Activated B cell treated with CpG ODN at 0.5 μM for 24 hours (primary cell): ENCODE measurements at regions not wholly inside any gene's neighbourhood (a gene's known extent, or its start where the extent isn't known, plus 50 kb on each side); places are given as distances from the start of the nearest gene placed in this dataset.

Source experiments
- ATAC-seq: fragments of 200-7000 bp; cut with Tn5 transposase; one replicate; pipeline ENCODE4 v1.10.0; 2021; ENCODE audit warnings: low read depth, mild to moderate bottlenecking, moderate library complexity
- CTCF ChIA-PET: fragments of 350-600 bp; sonication (Branson Sonifier 250); formaldehyde crosslinking; loops from one replicate; lab custom pipeline; 2021; ENCODE audit warnings: antibody characterized with exemption; lab: Charles Lee
- POLR2A ChIA-PET: fragments of 350-600 bp; sonication (Branson Sonifier 250); formaldehyde crosslinking; loops from one replicate; lab custom pipeline; 2021; ENCODE audit warnings: antibody characterized with exemption; lab: Charles Lee
- DNase-seq: peaks from one replicate; pipeline ENCODE4 v3.0.0; 2022
- H3K27ac Mint-ChIP-seq: one replicate; pipeline ENCODE4 v1.8.0; 2020; ENCODE audit warnings: mixed read lengths
- H3K27me3 Mint-ChIP-seq: one replicate; pipeline ENCODE4 v1.8.0; 2021; ENCODE audit warnings: mixed read lengths
- H3K36me3 Mint-ChIP-seq: one replicate; pipeline ENCODE4 v1.8.0; 2021; ENCODE audit warnings: low read depth, mixed read lengths
- H3K4me1 Mint-ChIP-seq: one replicate; pipeline ENCODE4 v1.8.0; 2021; ENCODE audit warnings: mixed read lengths
- H3K4me3 Mint-ChIP-seq: one replicate; pipeline ENCODE4 v1.8.0; 2020; ENCODE audit warnings: mild to moderate bottlenecking, mixed read lengths
- H3K9me3 Mint-ChIP-seq: one replicate; pipeline ENCODE4 v1.8.0; 2020; ENCODE audit warnings: mixed read lengths
- intact Hi-C: fragments of 100-400 bp; cut with micrococcal nuclease; formaldehyde crosslinking; loops from one replicate; pipeline ENCODE4 v1.15.1; 2024
- TF ChIP-seq, protein P1 (sequence below): fragments of 200-600 bp; IDR thresholded peaks from one replicate; pipeline ENCODE4 v1.8.0; 2022; ENCODE audit warnings: antibody characterized with exemption, mild to moderate bottlenecking

- ChIA-PET CTCF (interaction anchor here (1.2 kb wide), 1 partner anchor 36 kb away, joined by 9 read pairs; no protein-coding TSS in a partner anchor), POLR2A (no interaction called here)
- Mint-ChIP-seq H3K9me3 (no peaks in the 10 kb centered on the region), H3K4me1 (peaks cover 2% of the 10 kb centered on the region), H3K27me3 (no peaks in the 10 kb centered on the region), H3K27ac (no peak overlapping the region), H3K4me3 (no peak overlapping the region), H3K36me3 (no peaks in the 10 kb centered on the region)
- no peak for DNase-seq
- TF ChIP-seq, protein P1, sequence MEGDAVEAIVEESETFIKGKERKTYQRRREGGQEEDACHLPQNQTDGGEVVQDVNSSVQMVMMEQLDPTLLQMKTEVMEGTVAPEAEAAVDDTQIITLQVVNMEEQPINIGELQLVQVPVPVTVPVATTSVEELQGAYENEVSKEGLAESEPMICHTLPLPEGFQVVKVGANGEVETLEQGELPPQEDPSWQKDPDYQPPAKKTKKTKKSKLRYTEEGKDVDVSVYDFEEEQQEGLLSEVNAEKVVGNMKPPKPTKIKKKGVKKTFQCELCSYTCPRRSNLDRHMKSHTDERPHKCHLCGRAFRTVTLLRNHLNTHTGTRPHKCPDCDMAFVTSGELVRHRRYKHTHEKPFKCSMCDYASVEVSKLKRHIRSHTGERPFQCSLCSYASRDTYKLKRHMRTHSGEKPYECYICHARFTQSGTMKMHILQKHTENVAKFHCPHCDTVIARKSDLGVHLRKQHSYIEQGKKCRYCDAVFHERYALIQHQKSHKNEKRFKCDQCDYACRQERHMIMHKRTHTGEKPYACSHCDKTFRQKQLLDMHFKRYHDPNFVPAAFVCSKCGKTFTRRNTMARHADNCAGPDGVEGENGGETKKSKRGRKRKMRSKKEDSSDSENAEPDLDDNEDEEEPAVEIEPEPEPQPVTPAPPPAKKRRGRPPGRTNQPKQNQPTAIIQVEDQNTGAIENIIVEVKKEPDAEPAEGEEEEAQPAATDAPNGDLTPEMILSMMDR: no peak
- intact Hi-C loops: no loop called here
- no peak for ATAC-seq
These were observed 113.2 kb upstream of the RAG2 start for GRCh38 chr11:36711104-36711825.
